ENCODE measurements at regions not wholly inside any gene's neighbourhood (a gene's known extent, or its start where the extent isn't known, plus 50 kb on each side); places are given as distances from the start of the nearest gene placed in this dataset.

DNA sequence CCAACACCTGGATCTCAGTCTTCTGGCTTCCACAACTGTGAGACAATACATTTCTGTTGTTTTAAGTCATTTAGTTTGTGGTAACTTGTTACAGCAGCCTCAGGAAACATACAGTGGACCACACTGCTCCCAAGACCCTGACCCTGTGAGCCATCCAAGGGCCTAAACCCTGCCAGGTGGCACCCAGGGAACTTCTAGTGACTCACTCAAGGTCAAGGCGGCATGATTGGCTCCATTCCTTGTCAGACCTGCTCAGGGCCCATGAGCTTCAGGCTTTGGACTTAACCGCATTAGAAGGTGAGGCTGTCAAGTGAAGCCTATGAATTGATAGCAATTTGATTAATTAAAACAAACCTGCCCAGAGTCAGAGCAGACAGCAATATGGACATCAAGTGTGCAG is 165.7 kb upstream of the MAMLD1 start:
- no peak for TF ChIP-seq POLR2A (IDR thresholded peaks at IDR 0.05; ENCODE audit: low read length)
- no peak for TF ChIP-seq GATA1 (IDR thresholded peaks at IDR 0.05; ENCODE audit: low read depth, low read length)

Measured in erythroblast (primary cell).